GM12873 (cell line): ENCODE measurements at regions not wholly inside any gene's neighbourhood (a gene's known extent, or its start where the extent isn't known, plus 50 kb on each side); places are given as distances from the start of the nearest gene placed in this dataset.

Experiments used
- TF ChIP-seq, protein P1 (sequence below): IDR thresholded peaks from 2 replicates; pipeline ENCODE4 v1.5.1; 2012; ENCODE audit warnings: low read depth, mild to moderate bottlenecking, moderate library complexity, low read length, control low read depth; ENCODE audit not compliant: insufficient read depth; ENCODE audit errors: missing control alignments

GRCh38 chr1:83790446-83790845, 208.5 kb downstream of the TTLL7 start:
- TF ChIP-seq, protein P1, sequence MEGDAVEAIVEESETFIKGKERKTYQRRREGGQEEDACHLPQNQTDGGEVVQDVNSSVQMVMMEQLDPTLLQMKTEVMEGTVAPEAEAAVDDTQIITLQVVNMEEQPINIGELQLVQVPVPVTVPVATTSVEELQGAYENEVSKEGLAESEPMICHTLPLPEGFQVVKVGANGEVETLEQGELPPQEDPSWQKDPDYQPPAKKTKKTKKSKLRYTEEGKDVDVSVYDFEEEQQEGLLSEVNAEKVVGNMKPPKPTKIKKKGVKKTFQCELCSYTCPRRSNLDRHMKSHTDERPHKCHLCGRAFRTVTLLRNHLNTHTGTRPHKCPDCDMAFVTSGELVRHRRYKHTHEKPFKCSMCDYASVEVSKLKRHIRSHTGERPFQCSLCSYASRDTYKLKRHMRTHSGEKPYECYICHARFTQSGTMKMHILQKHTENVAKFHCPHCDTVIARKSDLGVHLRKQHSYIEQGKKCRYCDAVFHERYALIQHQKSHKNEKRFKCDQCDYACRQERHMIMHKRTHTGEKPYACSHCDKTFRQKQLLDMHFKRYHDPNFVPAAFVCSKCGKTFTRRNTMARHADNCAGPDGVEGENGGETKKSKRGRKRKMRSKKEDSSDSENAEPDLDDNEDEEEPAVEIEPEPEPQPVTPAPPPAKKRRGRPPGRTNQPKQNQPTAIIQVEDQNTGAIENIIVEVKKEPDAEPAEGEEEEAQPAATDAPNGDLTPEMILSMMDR, result no peak

DNA sequence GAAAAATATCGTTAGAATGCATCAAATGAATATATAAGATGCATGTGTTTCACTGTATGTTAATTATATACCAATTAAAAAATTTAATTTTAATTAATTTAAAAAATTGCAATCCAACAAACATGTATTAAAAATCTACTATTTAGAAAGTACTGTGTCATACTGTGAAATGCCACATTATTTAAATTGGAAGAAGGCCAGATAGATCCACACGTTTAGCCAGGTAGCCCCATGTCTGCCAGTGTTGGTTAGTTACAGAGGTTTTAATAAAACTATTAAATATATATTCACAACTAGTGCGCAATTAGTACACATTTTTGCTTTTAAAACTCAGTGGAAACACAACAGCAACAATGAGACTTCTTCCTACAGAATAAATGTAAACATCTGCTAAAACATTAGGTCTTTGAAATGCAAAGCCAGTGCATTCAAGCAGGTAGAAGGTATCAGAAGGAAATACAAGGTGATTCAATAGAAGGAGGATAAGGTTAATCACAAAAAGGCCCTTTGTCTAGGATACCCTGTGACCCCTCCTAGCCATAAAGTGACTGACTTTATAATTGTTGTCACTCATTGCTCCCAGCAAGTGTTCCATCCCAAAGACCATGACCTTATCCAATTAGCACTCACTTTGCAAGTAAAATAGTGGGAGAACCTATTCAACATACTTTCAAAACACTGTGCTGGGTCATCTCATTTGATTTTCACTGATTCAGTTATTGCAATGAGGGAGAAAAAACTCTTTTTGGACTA, 211.5 kb downstream of the TTLL7 start:
- TF ChIP-seq, protein P1, result no peak

DNA sequence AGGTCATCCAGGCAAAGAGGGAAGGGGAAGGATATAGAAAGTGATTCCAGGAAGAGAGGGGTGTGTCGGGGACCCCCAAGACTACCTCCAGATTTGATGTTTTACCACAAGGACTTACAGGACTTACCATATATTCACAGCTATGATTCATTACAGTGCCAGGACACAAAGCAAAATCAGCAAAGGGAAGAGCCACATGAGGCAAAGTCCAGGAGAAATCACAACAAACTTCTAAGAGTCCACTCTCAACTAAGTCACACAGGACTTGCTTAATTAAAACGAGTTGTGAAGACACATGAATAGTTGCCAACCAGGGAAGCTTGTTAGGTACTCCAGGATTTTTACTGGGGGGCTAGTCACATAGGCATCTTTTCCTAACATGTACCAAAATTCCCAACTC, 217.3 kb downstream of the TTLL7 start:
- TF ChIP-seq, protein P1, result no peak

GRCh38 chr1:83779565-83779964, 219.4 kb downstream of the TTLL7 start:
- TF ChIP-seq, protein P1, result no peak

- TF ChIP-seq, protein P1, result no peak
These were observed 221.2 kb downstream of the TTLL7 start for GRCh38 chr1:83777758-83778101.

DNA sequence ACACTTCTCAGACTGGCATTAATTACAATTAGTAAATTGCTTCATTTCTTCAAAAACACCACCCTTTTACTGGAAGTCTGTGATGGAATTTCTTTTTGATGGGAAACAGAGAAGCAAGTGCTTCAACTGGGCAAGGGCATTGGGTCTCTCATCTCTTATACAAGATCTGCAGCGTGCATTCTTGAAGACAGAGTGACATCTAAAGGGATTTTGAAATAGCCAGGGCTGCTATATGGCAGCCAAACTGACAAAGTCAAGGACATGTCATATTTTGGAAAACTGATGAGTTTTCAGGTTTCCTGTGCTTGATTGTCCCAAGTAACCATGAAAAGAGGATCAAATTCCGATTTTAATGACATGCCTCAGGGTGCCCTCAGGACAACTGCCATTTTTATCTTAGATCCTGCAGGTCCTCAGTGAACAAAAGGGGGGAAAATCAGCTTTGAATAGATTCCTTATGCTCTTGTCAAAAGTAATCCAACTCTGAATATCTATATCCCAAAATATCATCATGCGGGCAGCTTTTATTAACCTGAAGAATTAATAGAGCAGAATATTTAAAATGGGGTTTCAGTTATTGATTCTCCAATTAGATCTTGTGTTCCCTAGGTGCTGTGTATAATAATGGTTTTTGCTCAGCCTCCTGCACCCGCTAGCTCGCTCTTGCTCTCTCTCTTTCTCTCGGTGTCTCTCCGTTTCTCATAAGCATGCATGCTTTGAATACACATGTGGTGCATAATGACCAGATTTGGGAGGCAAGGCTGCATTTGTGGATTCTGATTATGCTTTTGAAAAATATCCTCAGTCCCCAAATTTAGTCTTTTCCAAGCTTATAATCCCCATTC, 221.8 kb downstream of the TTLL7 start:
- TF ChIP-seq, protein P1, result no peak

- TF ChIP-seq, protein P1, result no peak
These were observed 222.8 kb downstream of the TTLL7 start for GRCh38 chr1:83775977-83776603.
